WTC11 (cell line): ENCODE measurements at regions not wholly inside any gene's neighbourhood (a gene's known extent, or its start where the extent isn't known, plus 50 kb on each side); places are given as distances from the start of the nearest gene placed in this dataset.

Experiments
- ATAC-seq: fragments of 200-7000 bp; cut with Tn5 transposase; 2 replicates; pipeline ENCODE4 v1.10.0; 2021; ENCODE audit warnings: mild to moderate bottlenecking, moderate library complexity
- CTCF ChIA-PET: fragments of 300-600 bp; sonication (Branson Sonifier 250); formaldehyde crosslinking; loops from one replicate; lab custom pipeline; 2021; ENCODE audit warnings: antibody characterized with exemption; lab: Charles Lee
- POLR2A ChIA-PET: fragments of 350-600 bp; sonication (Branson Sonifier 250); formaldehyde crosslinking; loops from one replicate; lab custom pipeline; 2021; ENCODE audit warnings: antibody characterized with exemption; lab: Charles Lee
- DNase-seq: peaks from one replicate; pipeline ENCODE4 v3.0.0; 2021; ENCODE audit warnings: low spot score
- H3K27ac Mint-ChIP-seq: 2 replicates; pipeline ENCODE4 v1.8.0; 2021; ENCODE audit warnings: mixed read lengths
- H3K27me3 Mint-ChIP-seq: 2 replicates; pipeline ENCODE4 v1.8.0; 2021; ENCODE audit warnings: low read depth, mild to moderate bottlenecking, moderate library complexity, mixed read lengths
- H3K36me3 Mint-ChIP-seq: 2 replicates; pipeline ENCODE4 v1.8.0; 2021; ENCODE audit warnings: mixed read lengths
- H3K4me1 Mint-ChIP-seq: 2 replicates; pipeline ENCODE4 v1.8.0; 2022; ENCODE audit warnings: mixed read lengths
- H3K4me3 Mint-ChIP-seq: 2 replicates; pipeline ENCODE4 v1.8.0; 2021; ENCODE audit warnings: mild to moderate bottlenecking, moderate library complexity, mixed read lengths
- H3K9me3 Mint-ChIP-seq: 2 replicates; pipeline ENCODE4 v1.8.0; 2021; ENCODE audit warnings: mixed read lengths
- ATF1 ChIP-seq: sonication (generic); formaldehyde crosslinking; IDR thresholded peaks from 2 replicates; pipeline ENCODE4 v1.8.1; 2023; ENCODE audit warnings: mild to moderate bottlenecking, moderate library complexity, missing genetic modification reagents
- CREB1 ChIP-seq: sonication (generic); formaldehyde crosslinking; IDR thresholded peaks from 2 replicates; pipeline ENCODE4 v1.8.0; 2023; ENCODE audit warnings: mild to moderate bottlenecking, missing genetic modification reagents
- CREM ChIP-seq: sonication (generic); formaldehyde crosslinking; IDR thresholded peaks from 2 replicates; pipeline ENCODE4 v1.8.1; 2022; ENCODE audit warnings: mild to moderate bottlenecking, missing genetic modification reagents, moderate library complexity
- EMX1 ChIP-seq: fragments of 250-450 bp; sonication (Bioruptor Pico); IDR thresholded peaks from 2 replicates; pipeline ENCODE4 v1.8.0; 2021; ENCODE audit warnings: mild to moderate bottlenecking
- FOXJ3 ChIP-seq: sonication (generic); formaldehyde crosslinking; IDR thresholded peaks from 2 replicates; pipeline ENCODE4 v1.9.0; 2021; ENCODE audit warnings: missing genetic modification reagents, mild to moderate bottlenecking, borderline replicate concordance
- FOXK1 ChIP-seq: sonication (generic); formaldehyde crosslinking; IDR thresholded peaks from 2 replicates; pipeline ENCODE4 v1.8.0; 2022; ENCODE audit warnings: mild to moderate bottlenecking, moderate library complexity, missing genetic modification reagents
- HMGA2 ChIP-seq: fragments of 250-450 bp; sonication (Bioruptor Pico); IDR thresholded peaks from 2 replicates; pipeline ENCODE4 v1.4.0; 2021; ENCODE audit warnings: mild to moderate bottlenecking, moderate library complexity
- NR1H2 ChIP-seq: sonication (generic); formaldehyde crosslinking; IDR thresholded peaks from 2 replicates; pipeline ENCODE4 v1.9.0; 2021; ENCODE audit warnings: mild to moderate bottlenecking, moderate library complexity, missing genetic modification reagents
- PRRX2 ChIP-seq: fragments of 250-450 bp; sonication (Bioruptor Pico); IDR thresholded peaks from 2 replicates; pipeline ENCODE4 v1.8.0; 2021; ENCODE audit warnings: mild to moderate bottlenecking
- RORB ChIP-seq: fragments of 250-450 bp; sonication (Bioruptor Pico); IDR thresholded peaks from 2 replicates; pipeline ENCODE4 v1.9.0; 2021; ENCODE audit warnings: mild to moderate bottlenecking
- SMAD4 ChIP-seq: sonication (generic); formaldehyde crosslinking; IDR thresholded peaks from 2 replicates; pipeline ENCODE4 v1.8.0; 2022; ENCODE audit warnings: mild to moderate bottlenecking, missing genetic modification reagents
- TEAD1 ChIP-seq: sonication (generic); formaldehyde crosslinking; IDR thresholded peaks from 2 replicates; pipeline ENCODE4 v1.8.0; 2022; ENCODE audit warnings: mild to moderate bottlenecking, missing genetic modification reagents
- ZNF121 ChIP-seq: sonication (generic); formaldehyde crosslinking; IDR thresholded peaks from 2 replicates; pipeline ENCODE4 v1.8.0; 2023; ENCODE audit warnings: missing genetic modification reagents
- ZNF396 ChIP-seq: fragments of 250-450 bp; sonication (Bioruptor Pico); IDR thresholded peaks from 2 replicates; pipeline ENCODE4 v1.8.0; 2021; ENCODE audit warnings: mild to moderate bottlenecking, moderate library complexity, borderline replicate concordance
- ZNF423 ChIP-seq: fragments of 250-450 bp; sonication (Bioruptor Pico); IDR thresholded peaks from 2 replicates; pipeline ENCODE4 v2.1.2; 2022; ENCODE audit warnings: mild to moderate bottlenecking, moderate library complexity
- TF ChIP-seq, protein P1 (sequence below): fragments of 250-450 bp; sonication (Bioruptor Pico); IDR thresholded peaks from 2 replicates; pipeline ENCODE4 v1.9.0; 2021; ENCODE audit warnings: mild to moderate bottlenecking
- TF ChIP-seq, protein P2 (sequence below): sonication (generic); formaldehyde crosslinking; IDR thresholded peaks from 2 replicates; pipeline ENCODE4 v1.8.1; 2023; ENCODE audit warnings: mild to moderate bottlenecking, missing genetic modification reagents, moderate library complexity
- TF ChIP-seq, protein P3 (sequence below): fragments of 200-600 bp; IDR thresholded peaks from 2 replicates; pipeline ENCODE4 v1.8.0; 2022; ENCODE audit warnings: antibody characterized with exemption
- TF ChIP-seq, protein P4 (sequence below): sonication (generic); formaldehyde crosslinking; IDR thresholded peaks from 2 replicates; pipeline ENCODE4 v1.8.1; 2023; ENCODE audit warnings: mild to moderate bottlenecking, moderate library complexity, missing genetic modification reagents
- TF ChIP-seq, protein P5 (sequence below): sonication (generic); formaldehyde crosslinking; IDR thresholded peaks from 2 replicates; pipeline ENCODE4 v1.8.0; 2022; ENCODE audit warnings: mild to moderate bottlenecking, missing genetic modification reagents
- TF ChIP-seq, protein P6 (sequence below): sonication (generic); formaldehyde crosslinking; IDR thresholded peaks from 2 replicates; pipeline ENCODE4 v1.8.1; 2023; ENCODE audit warnings: mild to moderate bottlenecking, missing genetic modification reagents
- TF ChIP-seq, protein P7 (sequence below): fragments of 250-450 bp; sonication (Bioruptor Pico); IDR thresholded peaks from 2 replicates; pipeline ENCODE4 v1.9.0; 2021; ENCODE audit warnings: mild to moderate bottlenecking

DNA sequence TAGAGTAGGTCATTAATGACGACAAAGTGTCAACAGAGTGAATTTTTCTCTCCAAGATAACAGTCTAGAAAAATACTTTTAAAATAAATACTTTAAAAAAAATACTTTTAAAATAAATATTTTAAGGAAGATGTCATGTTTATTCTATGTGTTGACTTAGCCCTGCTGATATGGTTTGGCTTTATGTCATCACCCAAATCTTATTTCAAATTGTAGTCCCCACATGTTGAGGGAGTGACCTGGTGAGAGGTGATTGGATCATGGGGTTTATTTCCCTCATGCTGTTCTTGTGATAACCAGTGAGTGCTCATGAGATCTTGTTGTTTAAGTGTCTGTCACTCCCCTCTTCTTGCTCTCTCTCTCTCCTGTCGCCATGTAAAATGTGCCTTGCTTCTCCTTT lies 754.9 kb upstream of the SLIT2 start:
- Mint-ChIP-seq H3K4me1 (no peaks in the 10 kb centered on the region), H3K4me3 (no peak overlapping the region), H3K27me3 (no peaks in the 10 kb centered on the region), H3K9me3 (no peaks in the 10 kb centered on the region), H3K36me3 (no peaks in the 10 kb centered on the region), H3K27ac (no peak overlapping the region)
- ChIA-PET CTCF (no interaction called here), POLR2A (no interaction called here)
- TF ChIP-seq EMX1 (CRISPR knock-in tag), result no peak
- no peak for TF ChIP-seq CREB1 (CRISPR knock-in tag)
- no peak for TF ChIP-seq TEAD1
- no peak for TF ChIP-seq RORB (CRISPR knock-in tag)
- no peak for TF ChIP-seq HMGA2 (CRISPR knock-in tag)
- TF ChIP-seq, protein P1, sequence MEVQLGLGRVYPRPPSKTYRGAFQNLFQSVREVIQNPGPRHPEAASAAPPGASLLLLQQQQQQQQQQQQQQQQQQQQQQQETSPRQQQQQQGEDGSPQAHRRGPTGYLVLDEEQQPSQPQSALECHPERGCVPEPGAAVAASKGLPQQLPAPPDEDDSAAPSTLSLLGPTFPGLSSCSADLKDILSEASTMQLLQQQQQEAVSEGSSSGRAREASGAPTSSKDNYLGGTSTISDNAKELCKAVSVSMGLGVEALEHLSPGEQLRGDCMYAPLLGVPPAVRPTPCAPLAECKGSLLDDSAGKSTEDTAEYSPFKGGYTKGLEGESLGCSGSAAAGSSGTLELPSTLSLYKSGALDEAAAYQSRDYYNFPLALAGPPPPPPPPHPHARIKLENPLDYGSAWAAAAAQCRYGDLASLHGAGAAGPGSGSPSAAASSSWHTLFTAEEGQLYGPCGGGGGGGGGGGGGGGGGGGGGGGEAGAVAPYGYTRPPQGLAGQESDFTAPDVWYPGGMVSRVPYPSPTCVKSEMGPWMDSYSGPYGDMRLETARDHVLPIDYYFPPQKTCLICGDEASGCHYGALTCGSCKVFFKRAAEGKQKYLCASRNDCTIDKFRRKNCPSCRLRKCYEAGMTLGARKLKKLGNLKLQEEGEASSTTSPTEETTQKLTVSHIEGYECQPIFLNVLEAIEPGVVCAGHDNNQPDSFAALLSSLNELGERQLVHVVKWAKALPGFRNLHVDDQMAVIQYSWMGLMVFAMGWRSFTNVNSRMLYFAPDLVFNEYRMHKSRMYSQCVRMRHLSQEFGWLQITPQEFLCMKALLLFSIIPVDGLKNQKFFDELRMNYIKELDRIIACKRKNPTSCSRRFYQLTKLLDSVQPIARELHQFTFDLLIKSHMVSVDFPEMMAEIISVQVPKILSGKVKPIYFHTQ (CRISPR knock-in tag), result no peak
- TF ChIP-seq, protein P2, sequence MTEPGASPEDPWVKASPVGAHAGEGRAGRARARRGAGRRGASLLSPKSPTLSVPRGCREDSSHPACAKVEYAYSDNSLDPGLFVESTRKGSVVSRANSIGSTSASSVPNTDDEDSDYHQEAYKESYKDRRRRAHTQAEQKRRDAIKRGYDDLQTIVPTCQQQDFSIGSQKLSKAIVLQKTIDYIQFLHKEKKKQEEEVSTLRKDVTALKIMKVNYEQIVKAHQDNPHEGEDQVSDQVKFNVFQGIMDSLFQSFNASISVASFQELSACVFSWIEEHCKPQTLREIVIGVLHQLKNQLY (CRISPR knock-in tag), result no peak
- TF ChIP-seq, protein P3, sequence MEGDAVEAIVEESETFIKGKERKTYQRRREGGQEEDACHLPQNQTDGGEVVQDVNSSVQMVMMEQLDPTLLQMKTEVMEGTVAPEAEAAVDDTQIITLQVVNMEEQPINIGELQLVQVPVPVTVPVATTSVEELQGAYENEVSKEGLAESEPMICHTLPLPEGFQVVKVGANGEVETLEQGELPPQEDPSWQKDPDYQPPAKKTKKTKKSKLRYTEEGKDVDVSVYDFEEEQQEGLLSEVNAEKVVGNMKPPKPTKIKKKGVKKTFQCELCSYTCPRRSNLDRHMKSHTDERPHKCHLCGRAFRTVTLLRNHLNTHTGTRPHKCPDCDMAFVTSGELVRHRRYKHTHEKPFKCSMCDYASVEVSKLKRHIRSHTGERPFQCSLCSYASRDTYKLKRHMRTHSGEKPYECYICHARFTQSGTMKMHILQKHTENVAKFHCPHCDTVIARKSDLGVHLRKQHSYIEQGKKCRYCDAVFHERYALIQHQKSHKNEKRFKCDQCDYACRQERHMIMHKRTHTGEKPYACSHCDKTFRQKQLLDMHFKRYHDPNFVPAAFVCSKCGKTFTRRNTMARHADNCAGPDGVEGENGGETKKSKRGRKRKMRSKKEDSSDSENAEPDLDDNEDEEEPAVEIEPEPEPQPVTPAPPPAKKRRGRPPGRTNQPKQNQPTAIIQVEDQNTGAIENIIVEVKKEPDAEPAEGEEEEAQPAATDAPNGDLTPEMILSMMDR, result no peak
- DNase-seq (no peak), ATAC-seq (no peak)

DNA sequence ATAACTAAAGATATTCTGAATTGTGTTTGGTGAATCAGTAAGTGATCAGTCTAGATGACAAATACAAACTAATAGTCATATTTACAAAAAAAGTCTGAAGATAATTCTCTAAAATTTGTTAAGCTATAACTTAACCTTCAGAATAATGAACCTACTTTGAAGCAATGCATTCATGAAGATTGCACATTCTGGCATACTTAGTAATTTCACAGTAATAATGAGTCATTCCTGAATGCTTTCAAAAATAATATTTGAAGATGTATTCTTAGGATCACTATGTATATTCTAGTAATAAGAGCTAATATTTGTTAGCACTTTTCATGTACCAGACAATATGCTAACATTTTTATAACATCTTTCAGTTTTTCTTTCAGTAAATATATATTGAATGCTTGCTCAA lies 756.7 kb upstream of the SLIT2 start:
- ATAC-seq (no peak), DNase-seq (no peak)
- Mint-ChIP-seq H3K27ac (no peak overlapping the region), H3K36me3 (no peaks in the 10 kb centered on the region), H3K9me3 (no peaks in the 10 kb centered on the region), H3K4me3 (no peak overlapping the region), H3K4me1 (no peaks in the 10 kb centered on the region), H3K27me3 (no peaks in the 10 kb centered on the region; the same call in 1 of the 2 replicates)
- no peak for TF ChIP-seq FOXJ3 (CRISPR knock-in tag)
- no peak for TF ChIP-seq CREM (CRISPR knock-in tag)
- no peak for TF ChIP-seq TEAD1
- no peak for TF ChIP-seq ZNF121 (CRISPR knock-in tag)
- no peak for TF ChIP-seq ATF1 (CRISPR knock-in tag)
- no peak for TF ChIP-seq SMAD4 (CRISPR knock-in tag)
- TF ChIP-seq ZNF396 (CRISPR knock-in tag), result no peak
- TF ChIP-seq, protein P4, sequence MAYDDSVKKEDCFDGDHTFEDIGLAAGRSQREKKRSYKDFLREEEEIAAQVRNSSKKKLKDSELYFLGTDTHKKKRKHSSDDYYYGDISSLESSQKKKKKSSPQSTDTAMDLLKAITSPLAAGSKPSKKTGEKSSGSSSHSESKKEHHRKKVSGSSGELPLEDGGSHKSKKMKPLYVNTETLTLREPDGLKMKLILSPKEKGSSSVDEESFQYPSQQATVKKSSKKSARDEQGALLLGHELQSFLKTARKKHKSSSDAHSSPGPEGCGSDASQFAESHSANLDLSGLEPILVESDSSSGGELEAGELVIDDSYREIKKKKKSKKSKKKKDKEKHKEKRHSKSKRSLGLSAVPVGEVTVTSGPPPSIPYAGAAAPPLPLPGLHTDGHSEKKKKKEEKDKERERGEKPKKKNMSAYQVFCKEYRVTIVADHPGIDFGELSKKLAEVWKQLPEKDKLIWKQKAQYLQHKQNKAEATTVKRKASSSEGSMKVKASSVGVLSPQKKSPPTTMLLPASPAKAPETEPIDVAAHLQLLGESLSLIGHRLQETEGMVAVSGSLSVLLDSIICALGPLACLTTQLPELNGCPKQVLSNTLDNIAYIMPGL (CRISPR knock-in tag), result no peak
- no peak for TF ChIP-seq ZNF423 (CRISPR knock-in tag)
- TF ChIP-seq, protein P5, sequence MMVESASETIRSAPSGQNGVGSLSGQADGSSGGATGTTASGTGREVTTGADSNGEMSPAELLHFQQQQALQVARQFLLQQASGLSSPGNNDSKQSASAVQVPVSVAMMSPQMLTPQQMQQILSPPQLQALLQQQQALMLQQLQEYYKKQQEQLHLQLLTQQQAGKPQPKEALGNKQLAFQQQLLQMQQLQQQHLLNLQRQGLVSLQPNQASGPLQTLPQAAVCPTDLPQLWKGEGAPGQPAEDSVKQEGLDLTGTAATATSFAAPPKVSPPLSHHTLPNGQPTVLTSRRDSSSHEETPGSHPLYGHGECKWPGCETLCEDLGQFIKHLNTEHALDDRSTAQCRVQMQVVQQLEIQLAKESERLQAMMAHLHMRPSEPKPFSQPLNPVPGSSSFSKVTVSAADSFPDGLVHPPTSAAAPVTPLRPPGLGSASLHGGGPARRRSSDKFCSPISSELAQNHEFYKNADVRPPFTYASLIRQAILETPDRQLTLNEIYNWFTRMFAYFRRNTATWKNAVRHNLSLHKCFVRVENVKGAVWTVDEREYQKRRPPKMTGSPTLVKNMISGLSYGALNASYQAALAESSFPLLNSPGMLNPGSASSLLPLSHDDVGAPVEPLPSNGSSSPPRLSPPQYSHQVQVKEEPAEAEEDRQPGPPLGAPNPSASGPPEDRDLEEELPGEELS (CRISPR knock-in tag), result no peak
- TF ChIP-seq NR1H2 (CRISPR knock-in tag), result no peak
- TF ChIP-seq PRRX2 (CRISPR knock-in tag), result no peak
- TF ChIP-seq, protein P6, sequence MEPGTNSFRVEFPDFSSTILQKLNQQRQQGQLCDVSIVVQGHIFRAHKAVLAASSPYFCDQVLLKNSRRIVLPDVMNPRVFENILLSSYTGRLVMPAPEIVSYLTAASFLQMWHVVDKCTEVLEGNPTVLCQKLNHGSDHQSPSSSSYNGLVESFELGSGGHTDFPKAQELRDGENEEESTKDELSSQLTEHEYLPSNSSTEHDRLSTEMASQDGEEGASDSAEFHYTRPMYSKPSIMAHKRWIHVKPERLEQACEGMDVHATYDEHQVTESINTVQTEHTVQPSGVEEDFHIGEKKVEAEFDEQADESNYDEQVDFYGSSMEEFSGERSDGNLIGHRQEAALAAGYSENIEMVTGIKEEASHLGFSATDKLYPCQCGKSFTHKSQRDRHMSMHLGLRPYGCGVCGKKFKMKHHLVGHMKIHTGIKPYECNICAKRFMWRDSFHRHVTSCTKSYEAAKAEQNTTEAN (CRISPR knock-in tag), result no peak
- TF ChIP-seq FOXK1 (CRISPR knock-in tag), result no peak
- TF ChIP-seq, protein P7, sequence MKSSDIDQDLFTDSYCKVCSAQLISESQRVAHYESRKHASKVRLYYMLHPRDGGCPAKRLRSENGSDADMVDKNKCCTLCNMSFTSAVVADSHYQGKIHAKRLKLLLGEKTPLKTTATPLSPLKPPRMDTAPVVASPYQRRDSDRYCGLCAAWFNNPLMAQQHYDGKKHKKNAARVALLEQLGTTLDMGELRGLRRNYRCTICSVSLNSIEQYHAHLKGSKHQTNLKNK (CRISPR knock-in tag), result no peak
- POLR2A ChIA-PET, result no interaction called here
- CTCF ChIA-PET, result no interaction called here
